H9 (cell line): ENCODE measurements at regions not wholly inside any gene's neighbourhood (a gene's known extent, or its start where the extent isn't known, plus 50 kb on each side); places are given as distances from the start of the nearest gene placed in this dataset.

Source experiments
- DNase-seq: peaks from one replicate; pipeline ENCODE4 v3.0.0-alpha.2; 2017
- H2AFZ ChIP-seq: one replicate; pipeline ENCODE4 v1.6.1; 2013; ENCODE audit warnings: mild to moderate bottlenecking, low read length, control low read depth, moderate library complexity
- H2AK5ac ChIP-seq: 2 replicates; pipeline ENCODE4 v1.6.1; 2013; ENCODE audit warnings: low read length, control low read depth, mixed read lengths; ENCODE audit not compliant: insufficient read length
- H2BK120ac ChIP-seq: one replicate; pipeline ENCODE4 v1.6.1; 2013; ENCODE audit warnings: low read depth, mild to moderate bottlenecking, low read length, control low read depth, inconsistent platforms; ENCODE audit not compliant: poor library complexity, severe bottlenecking
- H2BK12ac ChIP-seq: 2 replicates; pipeline ENCODE4 v1.6.1; 2013; ENCODE audit warnings: low read length, control low read depth, mixed read lengths, low read depth; ENCODE audit not compliant: insufficient read length
- H2BK15ac ChIP-seq: 2 replicates; pipeline ENCODE4 v1.6.1; 2013; ENCODE audit warnings: low read depth, low read length, control low read depth
- H2BK20ac ChIP-seq: one replicate; pipeline ENCODE4 v1.6.1; 2013; ENCODE audit warnings: low read depth, mild to moderate bottlenecking, low read length, control low read depth, inconsistent platforms; ENCODE audit not compliant: poor library complexity, severe bottlenecking
- H2BK5ac ChIP-seq: 2 replicates; pipeline ENCODE4 v1.6.1; 2013; ENCODE audit warnings: low read length, control low read depth, mixed read lengths; ENCODE audit not compliant: insufficient read length
- H3K14ac ChIP-seq: 2 replicates; pipeline ENCODE4 v1.6.1; 2013; ENCODE audit warnings: low read length, control low read depth; ENCODE audit not compliant: insufficient read depth
- H3K18ac ChIP-seq: 2 replicates; pipeline ENCODE4 v1.6.1; 2013; ENCODE audit warnings: low read depth, mild to moderate bottlenecking, mixed read lengths, low read length, control low read depth; ENCODE audit not compliant: insufficient read length
- H3K23ac ChIP-seq: 2 replicates; pipeline ENCODE4 v1.6.1; 2013; ENCODE audit warnings: low read length, control low read depth, mixed read lengths, low read depth; ENCODE audit not compliant: insufficient read length
- H3K23me2 ChIP-seq: 2 replicates; pipeline ENCODE4 v1.6.1; 2013; ENCODE audit warnings: low read depth, mild to moderate bottlenecking, mixed read lengths, low read length, control low read depth; ENCODE audit not compliant: insufficient read length, poor library complexity, severe bottlenecking
- H3K27ac ChIP-seq: 2 replicates; pipeline ENCODE4 v1.5.1; 2013; ENCODE audit warnings: low read length, control low read depth, mixed read lengths, low read depth; ENCODE audit not compliant: insufficient read length
- H3K27me3 ChIP-seq: 2 replicates; pipeline ENCODE4 v1.6.1; 2013; ENCODE audit warnings: low read length, control low read depth, inconsistent platforms; ENCODE audit not compliant: insufficient read depth
- H3K4ac ChIP-seq: 2 replicates; pipeline ENCODE4 v1.6.1; 2013; ENCODE audit warnings: low read depth, mild to moderate bottlenecking, control low read depth, inconsistent platforms, low read length, moderate library complexity
- H3K4me1 ChIP-seq: 2 replicates; pipeline ENCODE4 v1.6.1; 2013; ENCODE audit warnings: low read length, control low read depth, inconsistent platforms; ENCODE audit not compliant: insufficient read depth
- H3K4me2 ChIP-seq: 2 replicates; pipeline ENCODE4 v1.6.1; 2013; ENCODE audit warnings: low read length, control low read depth, mixed read lengths; ENCODE audit not compliant: insufficient read length, insufficient read depth
- H3K56ac ChIP-seq: 2 replicates; pipeline ENCODE4 v1.6.1; 2013; ENCODE audit warnings: low read depth, mild to moderate bottlenecking, mixed read lengths, low read length, control low read depth; ENCODE audit not compliant: insufficient read length
- H3K79me1 ChIP-seq: 2 replicates; pipeline ENCODE4 v1.6.1; 2013; ENCODE audit warnings: low read depth, mild to moderate bottlenecking, moderate library complexity, low read length, control low read depth, inconsistent platforms; ENCODE audit not compliant: insufficient read depth, poor library complexity, severe bottlenecking
- H3K79me2 ChIP-seq: 2 replicates; pipeline ENCODE4 v1.6.1; 2013; ENCODE audit warnings: low read length, control low read depth, inconsistent platforms; ENCODE audit not compliant: insufficient read depth
- H3K9ac ChIP-seq: 2 replicates; pipeline ENCODE4 v1.6.1; 2013; ENCODE audit warnings: low read length, control low read depth, mixed read lengths; ENCODE audit not compliant: insufficient read length; ENCODE audit errors: extremely low read depth
- H3K9me3 ChIP-seq: one replicate; pipeline ENCODE4 v1.6.1; 2013; ENCODE audit warnings: low read depth, low read length, inconsistent platforms; ENCODE audit not compliant: control insufficient read depth
- H3T11ph ChIP-seq: one replicate; pipeline ENCODE4 v1.6.1; 2013; ENCODE audit warnings: mild to moderate bottlenecking, low read length, control low read depth, inconsistent platforms
- H4K20me1 ChIP-seq: one replicate; pipeline ENCODE4 v1.6.1; 2013; ENCODE audit not compliant: control insufficient read depth, insufficient read length, insufficient read depth
- H4K5ac ChIP-seq: 2 replicates; pipeline ENCODE4 v1.6.1; 2013; ENCODE audit warnings: low read depth, mild to moderate bottlenecking, mixed read lengths, low read length, control low read depth; ENCODE audit not compliant: insufficient read length
- H4K8ac ChIP-seq: replicated peaks from 2 replicates; pipeline ENCODE4 v1.6.1; 2013; ENCODE audit warnings: low read length, control low read depth, mixed read lengths, low read depth; ENCODE audit not compliant: insufficient read length
- H4K91ac ChIP-seq: 2 replicates; pipeline ENCODE4 v1.6.1; 2013; ENCODE audit warnings: low read depth, mild to moderate bottlenecking, moderate library complexity, mixed read lengths, low read length, control low read depth; ENCODE audit not compliant: insufficient read length
- H3K27ac Mint-ChIP-seq, 3 experiments: 2 replicates in 2 of 3; 3 replicates in 1 of 3; pipeline ENCODE4 v1.8.0; 2020 to 2021; ENCODE audit warnings: mixed read lengths in 3 of 3, mild to moderate bottlenecking in 1 of 3, moderate library complexity in 1 of 3
- H3K27me3 Mint-ChIP-seq: 2 replicates; pipeline ENCODE4 v1.8.0; 2021; ENCODE audit warnings: low read depth, mild to moderate bottlenecking, moderate library complexity, mixed read lengths
- H3K36me3 Mint-ChIP-seq, 3 experiments: 2 replicates in 2 of 3; 3 replicates in 1 of 3; pipeline ENCODE4 v1.8.0; 2020 to 2021; ENCODE audit warnings: low read depth in 3 of 3, mixed read lengths in 3 of 3; ENCODE audit not compliant: insufficient read depth in 1 of 3
- H3K4me1 Mint-ChIP-seq, 2 experiments: 2 replicates each; pipeline ENCODE4 v1.8.0; 2020; ENCODE audit warnings: mixed read lengths in 2 of 2
- H3K4me3 Mint-ChIP-seq, 2 experiments: 2 replicates in 1 of 2; 3 replicates in 1 of 2; pipeline ENCODE4 v1.8.0; 2020 to 2021; ENCODE audit warnings: mild to moderate bottlenecking in 2 of 2, mixed read lengths in 2 of 2, moderate library complexity in 1 of 2
- H3K9me3 Mint-ChIP-seq, 2 experiments: 2 replicates in 1 of 2; 3 replicates in 1 of 2; pipeline ENCODE4 v1.8.0; 2020; ENCODE audit warnings: mild to moderate bottlenecking in 2 of 2, mixed read lengths in 2 of 2, moderate library complexity in 1 of 2
- WGBS: extraction: QIAGEN DNeasy Blood & Tissue Kit; methylation state at CpG from one replicate; pipeline ENCODE4 v1.1.7; 2013; ENCODE audit warnings: missing lambda C conversion rate, low lambda C conversion rate, mixed read lengths; ENCODE audit not compliant: insufficient read length; ENCODE audit errors: extremely low coverage; 5-methylcytosine and 5-hydroxymethylcytosine counted together
- TF ChIP-seq, protein P1 (sequence below): fragments of 200-600 bp; sonication (generic); conservative IDR thresholded peaks from 3 replicates; pipeline ENCODE4 v1.8.0; 2021; ENCODE audit warnings: antibody characterized with exemption, mild to moderate bottlenecking

DNA sequence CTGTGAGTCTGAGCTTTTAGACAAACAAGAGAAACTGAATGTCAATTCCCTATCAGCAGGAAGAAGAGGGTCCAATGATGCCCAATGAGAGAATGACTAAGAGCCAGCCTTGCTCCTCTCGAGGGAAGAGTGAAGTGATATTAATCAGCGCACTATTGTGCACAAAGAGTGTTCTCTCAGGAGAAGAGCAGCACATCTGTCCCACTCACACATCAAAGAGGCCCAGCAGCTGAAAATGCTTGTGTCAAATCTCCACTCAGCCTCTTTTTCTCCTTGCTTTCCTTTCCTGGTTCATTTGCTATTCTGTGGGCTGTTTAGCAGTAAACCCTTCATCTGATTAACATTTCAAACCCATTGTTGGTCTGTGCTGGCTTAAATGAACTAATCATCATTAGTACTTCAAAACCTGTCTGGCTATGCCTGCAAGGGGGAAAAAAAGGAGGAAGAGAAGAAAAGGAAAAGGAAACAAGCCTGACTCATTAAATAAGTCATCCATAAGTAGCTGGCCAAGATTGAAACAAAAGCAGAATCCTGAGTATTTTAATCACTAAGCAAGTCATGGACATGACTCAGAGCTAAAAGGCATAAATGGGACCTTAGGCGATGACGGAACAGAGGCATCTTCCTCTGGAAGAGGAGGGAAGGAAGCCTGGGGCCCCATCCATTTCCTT, 912.7 kb downstream of the TUSC7 start:
- H3K27me3 ChIP-seq: no peaks in the 10 kb centered on the region
- H2BK120ac ChIP-seq: no peak overlapping the region
- no peak overlapping the region for H3K14ac ChIP-seq
- no peaks in the 10 kb centered on the region; the same call in 1 of the 2 replicates for H3K4me1 ChIP-seq
- no peak overlapping the region for H2BK12ac ChIP-seq
- no peak overlapping the region for H3K56ac ChIP-seq
- H2BK15ac ChIP-seq: no peak overlapping the region
- no peak overlapping the region for H3K4me3 Mint-ChIP-seq
- no peak overlapping the region for H3T11ph ChIP-seq
- no peak overlapping the region for H4K91ac ChIP-seq
- H3K9ac ChIP-seq: no peak overlapping the region
- no peaks in the 10 kb centered on the region for H3K9me3 Mint-ChIP-seq
- H2BK20ac ChIP-seq: no peak overlapping the region
- no peak overlapping the region for H3K23ac ChIP-seq
- no peak for DNase-seq
- H3K27me3 Mint-ChIP-seq: no peaks in the 10 kb centered on the region; the same call in 1 of the 2 replicates
- H3K79me1 ChIP-seq: no peaks in the 10 kb centered on the region
- H3K18ac ChIP-seq: no peak overlapping the region
- H4K5ac ChIP-seq: no peak overlapping the region
- no peak overlapping the region for H4K8ac ChIP-seq
- no peak overlapping the region for H3K4ac ChIP-seq
- H3K23me2 ChIP-seq: no peaks in the 10 kb centered on the region
- H3K4me2 ChIP-seq: no peak overlapping the region
- no peak overlapping the region for H2AK5ac ChIP-seq
- peak overlapping the region in 1 of 3 experiments; percentile 32; a peak in 1 of 7 replicates for H3K27ac Mint-ChIP-seq
- no peaks in the 10 kb centered on the region for H3K79me2 ChIP-seq
- TF ChIP-seq, protein P1, sequence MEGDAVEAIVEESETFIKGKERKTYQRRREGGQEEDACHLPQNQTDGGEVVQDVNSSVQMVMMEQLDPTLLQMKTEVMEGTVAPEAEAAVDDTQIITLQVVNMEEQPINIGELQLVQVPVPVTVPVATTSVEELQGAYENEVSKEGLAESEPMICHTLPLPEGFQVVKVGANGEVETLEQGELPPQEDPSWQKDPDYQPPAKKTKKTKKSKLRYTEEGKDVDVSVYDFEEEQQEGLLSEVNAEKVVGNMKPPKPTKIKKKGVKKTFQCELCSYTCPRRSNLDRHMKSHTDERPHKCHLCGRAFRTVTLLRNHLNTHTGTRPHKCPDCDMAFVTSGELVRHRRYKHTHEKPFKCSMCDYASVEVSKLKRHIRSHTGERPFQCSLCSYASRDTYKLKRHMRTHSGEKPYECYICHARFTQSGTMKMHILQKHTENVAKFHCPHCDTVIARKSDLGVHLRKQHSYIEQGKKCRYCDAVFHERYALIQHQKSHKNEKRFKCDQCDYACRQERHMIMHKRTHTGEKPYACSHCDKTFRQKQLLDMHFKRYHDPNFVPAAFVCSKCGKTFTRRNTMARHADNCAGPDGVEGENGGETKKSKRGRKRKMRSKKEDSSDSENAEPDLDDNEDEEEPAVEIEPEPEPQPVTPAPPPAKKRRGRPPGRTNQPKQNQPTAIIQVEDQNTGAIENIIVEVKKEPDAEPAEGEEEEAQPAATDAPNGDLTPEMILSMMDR: no peak
- no peaks in the 10 kb centered on the region for H3K9me3 ChIP-seq
- H3K36me3 Mint-ChIP-seq: no peaks in the 10 kb centered on the region
- peaks cover 17 to 18% of the 10 kb centered on the region in 2 experiments for H3K4me1 Mint-ChIP-seq
- no peak overlapping the region for H2AFZ ChIP-seq
- no peaks in the 10 kb centered on the region for H4K20me1 ChIP-seq
- WGBS: no CpG with 5 or more reads among the region's 4 CpGs
- H2BK5ac ChIP-seq: no peak overlapping the region
- H3K27ac ChIP-seq: no peak overlapping the region
